Endothelial cell of umbilical vein (primary cell): ENCODE measurements at regions not wholly inside any gene's neighbourhood (a gene's known extent, or its start where the extent isn't known, plus 50 kb on each side); places are given as distances from the start of the nearest gene placed in this dataset.

ENCODE experiments used
- BruUV-seq: library from RNA; stranded (reverse); fragments of 400-500 nt; replicated peaks from 2 replicates; lab custom pipeline; 2021; lab: Mats Ljungman, UMichigan
- CTCF ChIA-PET: fragments of 300-600, 350-600 bp; sonication (Branson Sonifier 250); formaldehyde crosslinking; loops from one replicate; lab custom pipeline; 2021; ENCODE audit warnings: antibody characterized with exemption, inconsistent platforms; lab: Charles Lee
- POLR2A ChIA-PET: fragments of 300-600, 350-600 bp; sonication (Branson Sonifier 250); formaldehyde crosslinking; loops from one replicate; lab custom pipeline; 2021; ENCODE audit warnings: antibody characterized with exemption, inconsistent platforms; lab: Charles Lee
- DNase-seq: peaks from one replicate; pipeline ENCODE4 v3.0.0-alpha.2; 2011; ENCODE audit warnings: low read depth, low spot score
- FAIRE-seq: peaks from 2 replicates; lab custom pipeline; 2011; peaks lifted over from hg19 to GRCh38; lab: Jason Lieb, UNC
- H2AFZ ChIP-seq: 2 replicates; pipeline ENCODE4 v1.6.0; 2012; ENCODE audit warnings: low read depth, low read length, control low read depth, inconsistent platforms
- H3K27ac ChIP-seq: 2 replicates; pipeline ENCODE4 v1.5.1; 2011; ENCODE audit warnings: low read depth, mild to moderate bottlenecking, control low read depth, low read length, moderate library complexity; ENCODE audit not compliant: insufficient read depth
- H3K27me3 ChIP-seq, 2 experiments: 2 replicates each; pipeline versions ENCODE4 v1.6.0 to v1.6.1; 2011; ENCODE audit warnings: low read length in 2 of 2, mixed read lengths in 1 of 2; ENCODE audit not compliant: control insufficient read depth in 2 of 2, insufficient read depth in 2 of 2
- H3K36me3 ChIP-seq, 2 experiments: 2 replicates in 1 of 2; 3 replicates in 1 of 2; pipeline ENCODE4 v1.5.1; 2011; ENCODE audit warnings: low read length in 2 of 2, mild to moderate bottlenecking in 1 of 2, moderate library complexity in 1 of 2; ENCODE audit not compliant: control insufficient read depth in 2 of 2, insufficient read depth in 2 of 2; ENCODE audit errors: extremely low read depth in 1 of 2
- H3K4me1 ChIP-seq: 3 replicates; pipeline ENCODE4 v1.5.1; 2011; ENCODE audit warnings: mild to moderate bottlenecking, low read length; ENCODE audit not compliant: control insufficient read depth, insufficient read depth; ENCODE audit errors: extremely low read depth
- H3K4me2 ChIP-seq: 2 replicates; pipeline ENCODE4 v1.6.1; 2011; ENCODE audit warnings: low read length, control low read depth, mixed read lengths; ENCODE audit not compliant: insufficient read depth
- H3K4me3 ChIP-seq, 3 experiments: fragments of 200-600 bp in 1 of 3; sonication (generic), shearing (Covaris generic) in 1 of 3; replicated peaks in 1 of 3; 2 replicates each; pipeline ENCODE4 v1.5.1; 2011 to 2016; ENCODE audit warnings: control low read depth in 3 of 3, low read length in 3 of 3, mild to moderate bottlenecking in 2 of 3, inconsistent platforms in 1 of 3, low read depth in 1 of 3, moderate library complexity in 1 of 3; ENCODE audit not compliant: insufficient read depth in 1 of 3
- H3K79me2 ChIP-seq: 2 replicates; pipeline ENCODE4 v1.6.0; 2012; ENCODE audit warnings: low read length, inconsistent platforms; ENCODE audit not compliant: control insufficient read depth, insufficient read depth
- H3K9ac ChIP-seq: replicated peaks from 2 replicates; pipeline ENCODE3; 2011; ENCODE audit warnings: low read length, control low read depth; ENCODE audit not compliant: insufficient read depth; ENCODE audit errors: extremely low read depth
- H3K9me1 ChIP-seq: replicated peaks from 3 replicates; pipeline ENCODE4 v1.6.0; 2011; ENCODE audit warnings: mild to moderate bottlenecking, low read length; ENCODE audit not compliant: control insufficient read depth, insufficient read depth; ENCODE audit errors: extremely low read depth
- H3K9me3 ChIP-seq: replicated peaks from 2 replicates; pipeline ENCODE4 v1.5.1; 2012; ENCODE audit warnings: low read length, inconsistent platforms; ENCODE audit not compliant: control insufficient read depth, insufficient read depth
- H4K20me1 ChIP-seq: replicated peaks from 2 replicates; pipeline ENCODE3; 2011; ENCODE audit warnings: mild to moderate bottlenecking, low read length; ENCODE audit not compliant: control insufficient read depth, insufficient read depth; ENCODE audit errors: extremely low read depth
- CTCF ChIP-seq, 2 donors: IDR thresholded peaks; 1 replicate in 1 of 2; 2 replicates in 1 of 2; pipeline ENCODE4 v1.5.1; 2011; ENCODE audit warnings: low read length in 2 of 2, mild to moderate bottlenecking in 2 of 2, moderate library complexity in 2 of 2, control low read depth in 1 of 2, inconsistent platforms in 1 of 2, low read depth in 1 of 2; ENCODE audit not compliant: insufficient read depth in 1 of 2; ENCODE audit errors: extremely low read depth in 1 of 2
- EZH2 ChIP-seq: IDR thresholded peaks from 2 replicates; pipeline ENCODE4 v1.6.1; 2012; ENCODE audit warnings: borderline replicate concordance, low read depth, mild to moderate bottlenecking, moderate library complexity, low read length, inconsistent platforms; ENCODE audit not compliant: severe bottlenecking
- FOS ChIP-seq: IDR thresholded peaks from 2 replicates; pipeline ENCODE4 v1.6.1; 2011; ENCODE audit warnings: mild to moderate bottlenecking, low read length, moderate library complexity, borderline replicate concordance; ENCODE audit not compliant: insufficient read depth
- GATA2 ChIP-seq: IDR thresholded peaks from 2 replicates; pipeline ENCODE4 v1.7.0; 2011; ENCODE audit warnings: low read depth, mild to moderate bottlenecking, moderate library complexity, mixed read lengths, low read length; ENCODE audit not compliant: insufficient read length, insufficient read depth
- JUN ChIP-seq: IDR thresholded peaks from 2 replicates; pipeline ENCODE4 v1.6.1; 2011; ENCODE audit warnings: borderline replicate concordance, low read depth; ENCODE audit not compliant: insufficient read length, insufficient read depth
- MAX ChIP-seq: IDR thresholded peaks from 2 replicates; pipeline ENCODE4 v1.6.1; 2011; ENCODE audit not compliant: insufficient read depth, insufficient read length
- MYC ChIP-seq: IDR thresholded peaks from one replicate; pipeline ENCODE4 v1.6.1; 2011; ENCODE audit warnings: mild to moderate bottlenecking, low read depth, low read length
- POLR2A ChIP-seq: IDR thresholded peaks from 2 replicates; pipeline ENCODE4 v1.6.1; 2012; ENCODE audit warnings: low read depth, mild to moderate bottlenecking, control low read depth, low read length
- POLR2AphosphoS5 ChIP-seq: IDR thresholded peaks from 2 replicates; pipeline ENCODE4 v1.6.1; 2012; ENCODE audit warnings: low read depth, mild to moderate bottlenecking, control low read depth, low read length, moderate library complexity; ENCODE audit not compliant: insufficient read depth
- dilution Hi-C: fragments of 300-500 bp; cut with MboI; formaldehyde crosslinking; loops from one replicate; pipeline ENCODE4 v1.15.0; 2019; ENCODE audit warnings: low sequenced_read_pairs; ENCODE audit not compliant: extremely low pct_ligation_motif_present
- intact Hi-C: fragments of 100-400 bp; cut with micrococcal nuclease; formaldehyde crosslinking; loops from one replicate; pipeline ENCODE4 v1.10.0; 2022

- Histone ChIP-seq H3K9me3 (no peaks in the 10 kb centered on the region), H3K4me2 (no peak overlapping the region), H2AFZ (no peak overlapping the region), H4K20me1 (no peaks in the 10 kb centered on the region), H3K27me3 (no peaks in the 10 kb centered on the region), H3K79me2 (no peaks in the 10 kb centered on the region), H3K4me1 (peaks cover 22% of the 10 kb centered on the region), H3K9me1 (no peaks in the 10 kb centered on the region), H3K4me3 (no peak overlapping the region), H3K9ac (no peak overlapping the region), H3K36me3 (no peaks in the 10 kb centered on the region), H3K27ac (no peak overlapping the region)
- intact Hi-C loops (loop anchor here (10.0 kb wide), 1 partner anchor 606 kb away; no protein-coding TSS in a partner anchor), dilution Hi-C loops (no loop called here)
- FAIRE-seq (no peak), DNase-seq (no peak)
- TF ChIP-seq GATA2, result no peak
- TF ChIP-seq FOS, result no peak
- no peak for TF ChIP-seq CTCF (IDR thresholded peaks at IDR 0.05; ENCODE audit: extremely low read depth in 1 of 2, insufficient read depth in 1 of 2, low read depth in 1 of 2, low read length in 2 of 2)
- no peak for TF ChIP-seq MYC
- no peak for TF ChIP-seq JUN
- TF ChIP-seq MAX, result no peak
- no peak for TF ChIP-seq POLR2AphosphoS5
- no peak for TF ChIP-seq EZH2
- TF ChIP-seq POLR2A, result no peak
- ChIA-PET CTCF (no interaction called here), POLR2A (no interaction called here)
- no TSS peak for BruUV-seq
Observed at GRCh38 chr2:83058683-83059082, 1400.4 kb downstream of the SUCLG1 start.
